Fibroblast of peridontal ligament (primary cell): ENCODE measurements at regions not wholly inside any gene's neighbourhood (a gene's known extent, or its start where the extent isn't known, plus 50 kb on each side); places are given as distances from the start of the nearest gene placed in this dataset.

Experiments
- DNase-seq: peaks from one replicate; pipeline ENCODE4 v3.0.0-alpha.2; 2010; ENCODE audit errors: extremely low read depth

DNA sequence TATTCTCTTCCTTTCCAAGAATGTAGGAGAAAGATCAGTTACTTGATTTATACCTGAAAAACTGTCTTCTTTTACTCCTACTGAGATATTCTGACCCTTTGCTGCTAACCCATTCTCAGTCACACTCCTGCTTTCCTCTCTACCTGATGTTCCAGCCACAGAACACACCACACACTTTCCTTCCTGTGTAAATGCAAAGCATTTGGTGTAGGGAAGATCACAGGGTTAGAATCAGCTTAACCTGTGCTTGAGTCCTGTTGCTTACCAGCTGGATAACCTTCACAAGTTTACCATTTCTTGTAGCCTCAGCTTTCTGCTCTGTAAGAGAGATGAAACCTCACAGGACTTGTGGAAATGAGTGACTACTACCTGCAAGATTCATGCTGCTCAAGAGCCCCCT is 489.8 kb upstream of the GOLIM4 start:
- no peak for DNase-seq

DNA sequence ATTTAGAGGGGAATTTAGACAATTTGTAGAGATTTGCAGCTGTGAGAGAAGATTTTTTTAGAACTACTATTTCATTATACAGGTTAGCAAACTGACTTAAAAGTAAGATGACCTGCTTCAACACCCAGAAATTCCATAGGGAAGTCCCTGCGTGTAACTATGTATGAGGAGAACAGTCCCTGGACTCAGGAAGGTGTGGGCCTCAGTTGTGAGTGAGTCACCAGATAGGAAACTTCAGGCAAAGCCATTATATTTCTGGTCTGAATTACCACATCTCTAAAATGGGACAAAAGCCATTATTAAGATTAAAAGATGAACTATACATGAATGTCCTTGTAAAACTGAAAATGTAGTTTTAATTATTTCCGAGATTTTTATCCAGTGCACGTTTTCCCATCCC is 488.3 kb upstream of the GOLIM4 start:
- DNase-seq: no peak

DNA sequence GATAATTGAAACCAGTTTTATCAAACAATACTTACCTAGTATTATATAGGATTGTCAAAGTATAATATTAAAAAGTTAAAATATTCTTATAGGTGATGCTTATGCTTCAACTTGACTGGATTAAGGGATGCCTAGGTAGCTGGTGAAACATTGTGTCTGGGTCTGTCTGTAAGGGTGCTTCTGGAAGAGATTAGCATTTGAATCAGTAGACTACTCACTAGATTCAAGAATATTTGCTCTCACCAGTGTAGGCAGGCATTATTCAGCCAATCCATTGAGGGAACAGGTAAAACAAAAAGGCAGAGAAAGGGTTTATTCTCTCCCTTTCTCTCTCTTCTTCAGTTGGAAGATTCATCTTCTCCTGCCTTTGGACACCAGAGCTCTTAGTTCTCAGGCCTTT is 486.8 kb upstream of the GOLIM4 start:
- no peak for DNase-seq

DNA sequence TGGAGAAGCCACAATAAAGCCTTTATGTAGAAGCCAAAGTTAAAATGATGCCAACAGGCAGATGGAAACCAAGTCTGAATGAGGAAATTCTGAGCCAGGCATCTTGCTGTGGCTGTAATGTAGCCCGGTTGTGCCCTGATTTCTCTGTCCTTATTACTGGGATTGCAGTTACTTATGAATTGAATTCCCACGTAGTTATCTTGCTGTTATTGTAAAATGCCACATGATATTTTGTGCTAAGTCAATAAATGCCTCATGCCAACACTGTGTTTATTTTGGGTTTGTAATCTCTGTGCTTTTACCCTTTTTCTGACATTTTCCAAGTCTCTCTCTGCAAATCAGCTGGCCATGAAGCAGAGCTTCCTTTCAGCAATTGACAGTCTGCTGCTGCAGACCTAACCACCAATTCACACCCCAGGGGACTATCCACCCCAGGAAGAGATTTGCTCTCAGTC is 486.1 kb upstream of the GOLIM4 start:
- no peak for DNase-seq

DNA sequence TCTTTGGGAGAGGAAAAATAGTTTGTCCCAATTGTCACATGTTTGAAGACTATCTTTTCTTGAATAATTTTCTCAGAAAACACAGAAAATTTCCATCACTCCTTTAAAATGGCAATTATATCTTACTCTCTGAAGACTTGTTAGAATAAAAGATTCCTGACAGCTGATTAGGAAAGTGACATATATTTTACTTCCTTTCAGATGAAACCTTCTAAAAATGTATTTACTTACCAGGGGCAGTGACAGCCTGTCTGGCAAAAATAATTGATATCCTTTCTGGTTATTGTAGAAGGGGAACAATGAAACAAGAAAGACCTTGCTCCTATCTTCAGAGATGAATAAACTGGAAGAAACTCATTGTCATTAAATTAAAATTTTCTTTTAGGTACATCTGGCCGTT is 483.3 kb upstream of the GOLIM4 start:
- no peak for DNase-seq

DNA sequence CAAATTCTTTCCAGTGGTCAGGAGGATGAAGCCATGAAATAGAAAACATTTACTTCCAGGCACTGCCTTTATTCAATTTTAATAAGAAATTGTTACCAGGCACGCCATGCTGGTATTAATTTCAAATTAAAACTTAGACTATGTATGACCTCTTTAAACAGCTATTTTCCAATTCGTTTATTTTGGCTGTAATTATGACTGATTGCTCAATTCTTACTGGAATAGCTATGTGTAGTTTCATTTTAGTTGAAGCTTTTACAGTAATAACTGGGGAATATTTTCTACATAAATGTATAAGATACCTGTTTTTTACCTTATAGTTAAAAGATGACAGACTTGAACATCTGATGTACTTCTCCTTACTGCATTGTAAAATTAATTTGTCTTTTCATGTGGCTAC is 480.0 kb upstream of the GOLIM4 start:
- DNase-seq: no peak

DNA sequence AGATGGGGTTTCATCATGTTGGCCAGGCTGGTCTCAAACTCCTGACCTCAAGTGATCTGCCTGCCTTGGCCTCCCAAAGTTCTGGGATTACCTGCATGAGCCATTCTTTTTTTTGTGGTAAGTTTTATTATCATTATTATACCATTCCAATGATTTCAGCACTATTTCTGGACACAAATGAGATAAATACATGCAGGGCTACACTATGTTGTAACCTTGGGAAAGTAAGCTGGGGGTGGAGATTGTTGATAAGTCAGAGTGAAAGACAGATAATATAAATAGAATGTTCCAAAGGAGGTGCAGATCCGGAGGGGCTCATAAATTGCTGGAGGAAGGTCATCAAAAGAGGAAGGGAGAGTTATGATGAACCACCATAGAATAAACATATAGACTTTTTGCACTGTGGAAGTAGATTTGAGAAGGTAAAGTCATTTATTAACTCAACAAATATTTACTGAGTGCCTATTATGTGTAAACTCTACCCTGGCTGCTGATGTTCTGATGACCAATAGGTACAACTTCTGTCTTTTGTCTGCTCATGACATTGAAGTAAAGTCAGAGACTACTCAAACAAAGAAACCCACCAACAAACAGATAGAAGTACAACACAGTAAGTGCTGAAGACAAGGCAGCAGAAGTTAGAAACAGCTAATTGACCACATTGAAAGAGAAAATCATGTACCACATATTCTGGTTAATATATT is 478.9 kb upstream of the GOLIM4 start:
- no peak for DNase-seq

DNA sequence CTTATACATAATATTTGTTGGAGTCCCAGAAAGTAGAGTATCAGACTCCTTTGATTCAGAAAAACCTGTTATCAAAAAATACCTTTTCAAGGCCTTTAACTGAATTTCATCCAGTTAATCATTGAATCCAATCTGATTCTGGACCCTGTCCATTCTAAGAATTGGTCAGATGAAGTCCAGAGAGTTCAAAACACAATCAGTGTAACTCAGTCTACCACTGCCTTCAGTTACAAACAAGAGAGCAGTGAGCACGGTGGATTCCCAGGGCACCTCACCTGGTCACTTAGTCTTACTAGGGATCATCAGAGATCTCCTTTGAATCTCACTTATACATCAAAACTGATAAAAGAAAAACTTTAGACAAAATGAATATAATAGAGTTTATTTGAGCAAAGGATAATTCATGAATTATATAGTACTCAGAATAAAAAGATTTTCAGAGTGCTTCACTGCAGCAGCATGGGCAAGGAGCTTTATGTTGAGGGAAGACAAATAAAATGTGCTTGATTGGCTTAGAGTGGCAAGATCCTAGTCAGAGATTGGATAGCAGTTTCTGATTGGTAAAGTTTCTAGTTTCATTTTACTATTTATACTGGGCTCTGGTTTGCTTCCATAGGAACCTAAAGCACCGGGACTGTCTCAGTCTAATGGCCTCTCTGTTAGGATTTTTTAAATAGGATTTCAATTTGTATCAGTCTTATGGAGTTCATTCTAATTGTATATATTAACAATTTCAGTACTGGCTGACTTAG is 474.9 kb upstream of the GOLIM4 start:
- DNase-seq: no peak

DNA sequence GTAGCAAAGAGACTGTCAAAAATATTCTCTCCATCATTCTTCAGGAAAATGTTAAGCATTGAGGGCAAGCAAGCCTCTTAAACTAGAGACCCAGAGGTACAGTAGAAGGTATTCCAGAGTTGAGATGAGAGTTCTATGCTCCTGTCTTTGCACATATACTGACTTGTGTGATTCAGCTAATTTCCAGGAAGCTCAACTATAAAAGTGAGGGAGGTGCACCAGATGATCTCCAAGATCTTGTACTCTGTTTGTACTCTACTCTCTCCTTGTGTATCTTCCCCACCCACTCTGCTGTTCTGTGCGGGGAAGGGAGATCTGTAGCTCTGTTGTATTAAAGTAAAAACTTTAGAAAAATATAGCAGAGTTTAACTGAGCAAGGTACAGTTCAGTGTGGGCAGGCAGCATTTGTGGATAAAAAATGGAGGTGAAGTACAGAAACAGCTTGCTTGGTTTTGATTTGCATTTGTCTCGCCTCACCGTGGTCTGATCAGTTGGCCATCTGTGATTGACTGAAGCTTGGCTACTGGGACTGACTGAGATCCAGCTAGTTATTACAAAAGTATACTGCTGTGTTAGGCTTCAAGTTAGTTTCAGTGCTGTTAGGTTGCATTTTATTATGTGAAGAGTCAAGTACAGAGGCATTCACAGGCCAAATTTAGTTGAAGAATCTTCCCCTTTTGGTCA is 463.1 kb upstream of the GOLIM4 start:
- DNase-seq: no peak

DNA sequence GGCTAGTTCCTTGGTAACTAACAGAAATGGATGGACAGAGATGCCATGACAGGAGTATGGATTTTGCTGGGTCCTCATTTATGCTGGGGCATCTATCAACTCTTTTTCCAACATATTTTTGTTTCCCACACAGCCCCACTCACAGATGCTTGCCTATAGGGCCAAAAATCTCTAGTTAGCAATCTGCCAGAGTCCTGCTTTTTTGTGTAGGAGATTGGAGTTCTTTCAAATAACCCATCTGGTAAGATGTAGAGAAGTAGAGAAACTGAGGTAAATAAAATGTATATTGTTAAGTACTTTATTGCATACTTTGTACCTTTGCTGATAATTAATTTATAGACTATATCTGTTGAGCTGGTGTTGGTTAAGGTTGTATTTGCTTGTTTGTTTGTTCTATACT is 456.5 kb upstream of the GOLIM4 start:
- DNase-seq: no peak

DNA sequence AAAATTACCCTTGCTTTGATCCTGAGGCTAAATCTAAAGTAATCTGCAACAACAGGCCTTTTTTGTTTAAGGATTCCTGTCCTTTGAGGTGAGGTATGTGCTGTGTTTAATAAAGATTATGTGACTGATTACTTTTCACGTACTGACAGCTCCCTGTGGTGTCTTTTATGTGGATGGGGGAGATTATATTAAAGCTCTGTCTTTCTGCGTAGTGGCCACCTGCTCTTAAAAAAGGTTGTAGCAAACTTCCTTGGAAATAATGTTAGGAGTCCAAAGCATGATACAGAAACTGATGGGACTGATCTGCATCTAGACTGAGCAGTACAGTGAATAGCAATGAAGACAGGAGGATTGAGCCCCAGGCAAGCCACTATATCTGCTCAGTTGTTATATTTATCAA is 453.0 kb upstream of the GOLIM4 start:
- DNase-seq: no peak

DNA sequence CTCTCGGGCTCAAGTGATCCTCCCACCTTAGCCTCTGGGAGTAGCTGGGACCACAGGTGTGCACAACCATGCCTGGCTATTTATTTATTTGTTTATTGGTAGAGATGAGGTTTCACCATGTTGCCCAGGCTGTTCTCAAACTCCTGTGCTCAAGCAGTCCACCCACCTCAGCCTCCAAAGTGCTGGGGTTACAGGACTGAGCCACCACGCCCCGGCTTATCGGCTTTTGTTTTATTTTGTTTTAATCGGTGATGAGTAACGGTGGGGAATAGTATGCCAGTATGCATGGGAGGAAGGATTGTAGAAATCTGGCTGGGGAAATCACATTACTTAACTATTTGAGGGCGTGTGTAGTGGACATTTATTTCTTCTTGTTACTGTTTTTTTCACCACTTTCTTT is 451.0 kb upstream of the GOLIM4 start:
- no peak for DNase-seq

DNA sequence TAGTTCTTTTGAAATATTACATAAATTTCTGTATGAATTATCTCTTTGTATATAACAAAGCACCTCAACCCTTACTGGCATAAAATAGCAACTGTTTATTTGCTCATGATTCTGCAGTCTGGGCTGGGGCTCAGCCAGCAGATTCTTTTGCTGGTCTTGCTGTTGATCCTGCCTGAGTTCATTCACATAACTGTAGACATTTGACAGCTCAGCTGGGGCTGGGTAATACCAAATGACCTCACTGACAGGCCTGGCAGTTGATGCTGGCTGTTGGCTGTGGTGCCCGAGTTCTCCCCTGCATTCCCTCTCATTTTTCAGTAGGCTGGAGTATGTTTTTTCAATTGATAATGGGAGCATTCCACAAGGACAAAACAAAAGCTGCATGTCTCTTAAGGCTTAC is 449.9 kb upstream of the GOLIM4 start:
- no peak for DNase-seq

DNA sequence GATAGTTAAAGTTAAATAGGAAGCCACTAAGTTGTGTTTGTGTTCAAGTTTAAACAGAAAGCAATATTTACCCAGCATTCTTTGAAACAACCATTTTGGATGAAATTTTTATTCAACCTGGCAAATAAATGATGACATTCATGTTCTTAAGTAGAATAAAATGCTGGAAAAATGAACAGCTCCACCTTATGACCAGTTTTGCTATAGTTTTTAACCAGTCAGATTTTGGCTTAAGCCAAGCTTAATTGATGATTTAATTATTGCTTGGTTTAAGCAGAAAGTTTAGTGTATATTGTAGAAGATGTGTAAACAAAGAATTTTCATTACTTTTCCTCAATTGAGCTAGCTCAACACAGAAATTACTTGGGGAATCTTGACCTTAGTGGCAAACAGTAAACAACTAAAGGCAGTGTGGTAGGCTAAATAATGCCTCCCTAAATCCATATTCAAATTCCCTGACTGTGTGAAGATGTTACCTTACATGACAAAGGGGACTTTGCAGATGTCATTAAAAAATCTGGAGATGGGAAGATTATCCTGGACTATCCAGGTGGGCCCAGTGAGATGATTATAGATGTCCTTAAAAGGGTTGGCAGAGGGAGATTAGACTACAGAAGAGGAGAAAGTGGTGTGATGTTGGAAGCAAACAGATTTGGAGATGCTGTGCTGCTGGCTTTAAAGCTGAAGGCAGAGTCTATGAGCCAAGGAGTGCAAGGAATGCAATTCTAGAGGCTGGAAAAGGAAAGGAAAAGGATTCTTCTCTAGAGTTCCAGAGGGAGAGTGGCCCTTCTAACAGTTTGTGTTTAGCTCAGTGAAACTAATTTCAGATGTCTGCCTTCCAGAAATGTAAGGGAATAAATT is 448.6 kb upstream of the GOLIM4 start:
- DNase-seq: no peak

DNA sequence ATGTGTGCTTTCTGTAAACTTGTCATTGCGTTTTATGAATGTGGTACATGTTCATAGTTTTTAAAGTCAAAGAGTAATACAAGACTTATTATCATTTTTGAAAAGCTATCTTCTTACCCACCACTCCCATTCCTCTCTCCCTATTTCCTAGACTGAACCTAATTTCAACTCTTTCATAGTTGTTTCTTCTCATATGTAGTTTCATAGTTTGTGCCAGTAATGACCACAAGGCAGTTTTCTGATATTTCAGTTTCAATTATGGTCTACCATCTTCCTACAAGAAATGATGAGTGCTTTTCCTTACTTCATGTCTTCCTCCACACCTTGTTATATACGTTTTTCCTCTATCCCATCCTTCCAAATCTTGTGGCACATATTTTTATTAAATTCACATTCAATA is 445.0 kb upstream of the GOLIM4 start:
- no peak for DNase-seq

DNA sequence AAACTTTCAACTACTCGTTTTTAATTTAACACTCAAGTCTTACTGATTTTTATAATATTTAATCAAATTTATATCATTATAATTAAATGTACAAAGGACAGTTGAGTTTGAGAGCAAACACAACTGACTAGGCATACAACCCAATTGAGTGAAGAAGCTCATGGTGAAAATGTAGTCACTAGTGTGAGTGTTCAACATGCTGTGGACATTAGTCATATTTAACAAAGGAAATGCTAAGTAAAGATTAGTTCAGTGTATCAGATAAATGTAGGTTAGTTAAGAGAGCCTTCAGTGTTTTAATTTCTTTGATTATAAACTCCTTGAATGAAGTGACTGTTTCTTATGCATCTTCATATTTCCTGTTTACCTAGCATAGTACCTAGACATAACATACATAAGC is 444.2 kb upstream of the GOLIM4 start:
- DNase-seq: no peak

DNA sequence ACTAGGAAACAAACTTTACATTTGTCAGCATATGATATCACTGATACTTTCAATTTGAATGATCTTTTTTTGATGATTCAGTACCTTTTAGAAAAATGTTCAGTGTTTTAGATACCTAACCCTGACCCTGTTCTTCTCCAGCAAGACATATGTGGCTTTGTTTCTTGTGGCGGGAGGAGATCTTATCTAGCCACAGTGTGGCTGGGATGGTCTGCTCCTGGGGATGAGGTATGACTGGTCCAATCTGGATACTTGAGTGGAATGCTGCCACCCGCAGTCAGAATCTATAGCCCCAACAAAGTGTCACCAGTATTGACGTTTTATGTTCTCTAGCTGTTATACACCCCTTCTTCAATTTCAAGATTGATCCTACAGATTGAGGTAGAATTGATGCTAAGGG is 439.0 kb upstream of the GOLIM4 start:
- no peak for DNase-seq

DNA sequence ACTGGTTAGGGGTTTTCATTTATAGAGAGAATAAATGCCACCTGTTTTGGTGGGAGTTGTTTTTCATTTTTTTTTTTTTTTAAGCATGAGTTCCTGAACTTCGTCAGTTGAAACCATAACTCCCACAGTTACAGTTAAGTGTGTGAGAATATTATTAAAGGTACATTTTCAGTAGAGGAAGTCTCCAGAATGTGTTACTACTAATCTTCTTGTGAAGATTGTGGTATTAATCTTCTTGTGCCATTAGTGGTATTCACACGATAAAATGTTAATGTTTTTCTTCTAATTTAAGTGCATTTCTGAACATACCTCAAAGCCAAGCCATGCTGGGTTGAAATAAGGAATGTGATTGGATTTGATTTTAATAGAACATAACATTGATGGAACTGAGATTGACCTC is 437.9 kb upstream of the GOLIM4 start:
- no peak for DNase-seq

DNA sequence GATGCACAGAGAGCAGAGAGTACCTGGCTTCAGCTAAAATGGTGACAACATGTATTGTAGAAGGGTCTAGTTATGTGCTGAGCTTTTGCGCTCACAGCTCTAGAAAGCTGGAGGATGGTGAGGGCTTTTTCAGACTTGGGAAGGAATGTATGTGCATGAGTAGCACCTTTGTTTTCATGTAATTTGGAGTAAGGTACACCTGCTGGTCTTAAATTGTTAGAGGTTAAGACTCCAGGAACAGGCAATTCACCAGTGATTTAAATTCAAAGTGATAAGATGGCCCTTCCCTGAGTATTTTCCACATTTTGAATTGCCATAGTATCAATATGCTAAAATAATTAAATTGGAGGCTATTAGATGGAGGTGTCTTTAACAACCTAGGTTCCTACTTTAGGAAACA is 436.4 kb upstream of the GOLIM4 start:
- DNase-seq: no peak

DNA sequence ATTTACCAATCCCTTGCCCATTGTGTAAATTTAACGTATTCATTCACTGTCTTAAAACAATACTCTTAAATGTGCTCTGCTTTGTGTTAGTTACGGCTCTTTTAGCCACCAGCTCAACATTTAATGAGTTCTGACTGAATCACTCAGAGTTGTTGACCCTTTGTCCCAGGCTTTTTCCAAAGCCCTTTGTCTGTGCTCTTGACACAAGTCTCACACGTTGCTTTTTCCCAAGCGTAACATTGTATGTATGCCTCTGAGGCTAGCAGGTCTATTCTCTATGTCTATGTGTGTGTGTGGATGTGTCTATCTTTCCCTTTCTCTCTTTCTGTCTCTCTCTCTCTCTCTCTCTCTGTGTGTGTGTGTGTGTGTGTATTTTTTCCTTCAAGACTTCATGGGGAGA is 435.4 kb upstream of the GOLIM4 start:
- no peak for DNase-seq

DNA sequence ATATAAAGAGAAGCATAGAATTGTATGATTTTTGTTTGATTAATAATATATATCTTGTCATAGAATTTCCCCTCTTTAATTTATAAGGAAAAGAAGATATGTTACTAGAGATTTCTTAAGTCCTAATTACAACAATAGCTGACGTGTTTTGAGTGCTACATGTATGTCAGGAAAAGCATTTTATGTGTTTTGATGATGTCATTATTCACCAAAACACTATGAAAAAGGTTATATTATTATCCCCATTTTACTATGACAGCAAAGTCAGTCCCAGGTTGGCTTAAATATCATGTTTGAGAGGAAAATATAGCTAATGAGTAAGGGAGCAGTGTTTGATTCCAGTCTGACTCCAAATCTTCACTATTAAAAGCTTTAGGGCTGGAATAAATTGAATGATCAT is 428.4 kb upstream of the GOLIM4 start:
- DNase-seq: no peak
